Activated CD4-positive, alpha-beta memory T cell treated with anti-CD3 and anti-CD28 coated beads for 36 hours (primary cell): ENCODE measurements at regions not wholly inside any gene's neighbourhood (a gene's known extent, or its start where the extent isn't known, plus 50 kb on each side); places are given as distances from the start of the nearest gene placed in this dataset.
"Not testable (repeated sequence)": the region's sequence is repeated elsewhere in the genome, so short reads cannot be mapped to it uniquely, and the experiment has no call there.

Source experiments
- CTCF ChIA-PET: fragments of 350-600 bp; sonication (Branson Sonifier 250); formaldehyde crosslinking; loops from one replicate; lab custom pipeline; 2021; ENCODE audit warnings: antibody characterized with exemption, inconsistent platforms; lab: Charles Lee
- POLR2A ChIA-PET: fragments of 350-600 bp; sonication (Branson Sonifier 250); formaldehyde crosslinking; loops from one replicate; lab custom pipeline; 2021; ENCODE audit warnings: antibody characterized with exemption; lab: Charles Lee
- DNase-seq: peaks from one replicate; pipeline ENCODE4 v3.0.0-alpha.2; 2020
- H3K27ac Mint-ChIP-seq: one replicate; pipeline ENCODE4 v1.8.0; 2021; ENCODE audit warnings: mixed read lengths
- H3K27me3 Mint-ChIP-seq: one replicate; pipeline ENCODE4 v1.8.0; 2021; ENCODE audit warnings: mixed read lengths
- H3K36me3 Mint-ChIP-seq: one replicate; pipeline ENCODE4 v1.8.0; 2021; ENCODE audit warnings: mixed read lengths
- H3K4me1 Mint-ChIP-seq: one replicate; pipeline ENCODE4 v1.8.0; 2021; ENCODE audit warnings: low read depth, mixed read lengths
- H3K4me3 Mint-ChIP-seq: one replicate; pipeline ENCODE4 v1.8.0; 2021; ENCODE audit warnings: mild to moderate bottlenecking, mixed read lengths
- H3K9me3 Mint-ChIP-seq: one replicate; pipeline ENCODE4 v1.8.0; 2021; ENCODE audit warnings: mixed read lengths
- intact Hi-C: fragments of 100-400 bp; cut with micrococcal nuclease; formaldehyde crosslinking; loops from one replicate; pipeline ENCODE4 v1.15.1; 2023

DNA sequence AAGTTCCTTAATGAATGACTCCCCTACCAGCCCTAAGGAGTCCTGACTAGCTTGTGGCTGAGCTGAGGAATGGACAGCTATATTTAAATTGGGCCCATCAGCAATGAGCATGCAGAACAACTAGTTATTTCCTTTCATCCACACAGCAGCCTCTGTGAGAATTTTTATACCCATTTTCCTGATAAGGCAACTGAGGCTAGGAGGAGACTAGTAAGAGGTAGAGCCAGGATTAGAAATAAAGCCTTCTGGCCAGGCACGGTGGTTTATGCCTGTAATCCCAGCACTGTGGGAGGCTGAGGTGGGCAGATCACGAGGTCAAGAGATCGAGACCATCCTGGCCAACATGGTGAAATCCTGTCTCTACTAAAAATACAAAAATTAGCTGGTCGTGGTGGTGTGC is 55.9 kb upstream of the CYRIA start:
- H3K36me3 Mint-ChIP-seq, intact Hi-C loops, H3K27me3 Mint-ChIP-seq, H3K9me3 Mint-ChIP-seq, POLR2A ChIA-PET, CTCF ChIA-PET, DNase-seq, H3K4me1 Mint-ChIP-seq, H3K27ac Mint-ChIP-seq, H3K4me3 Mint-ChIP-seq: not testable (repeated sequence)

GRCh38 chr2:16720737-16721136 is 55.1 kb upstream of the CYRIA start:
- H3K4me3 Mint-ChIP-seq, H3K9me3 Mint-ChIP-seq, H3K4me1 Mint-ChIP-seq, CTCF ChIA-PET, DNase-seq, H3K36me3 Mint-ChIP-seq, H3K27ac Mint-ChIP-seq, POLR2A ChIA-PET, intact Hi-C loops: not testable (repeated sequence)
- H3K27me3 Mint-ChIP-seq, result peaks cover 10% of the 10 kb centered on the region

- intact Hi-C loops, result no loop called here
- Mint-ChIP-seq H3K4me1 (no peaks in the 10 kb centered on the region), H3K4me3 (no peak overlapping the region), H3K36me3 (no peaks in the 10 kb centered on the region), H3K9me3 (no peaks in the 10 kb centered on the region), H3K27me3 (peaks cover 8% of the 10 kb centered on the region), H3K27ac (no peak overlapping the region)
- CTCF ChIA-PET, result no interaction called here
- POLR2A ChIA-PET, result no interaction called here
- no peak for DNase-seq
Measured at GRCh38 chr2:16719485-16719808, 53.8 kb upstream of the CYRIA start.

GRCh38 chr2:16718576-16719484 is 53.2 kb upstream of the CYRIA start:
- no peak for DNase-seq
- H3K4me3 Mint-ChIP-seq, result no peak overlapping the region
- intact Hi-C loops, result no loop called here
- peaks cover 6% of the 10 kb centered on the region for H3K27me3 Mint-ChIP-seq
- CTCF ChIA-PET, result no interaction called here
- POLR2A ChIA-PET, result no interaction called here
- H3K9me3 Mint-ChIP-seq, result no peaks in the 10 kb centered on the region
- no peaks in the 10 kb centered on the region for H3K36me3 Mint-ChIP-seq
- no peaks in the 10 kb centered on the region for H3K4me1 Mint-ChIP-seq
- H3K27ac Mint-ChIP-seq, result no peak overlapping the region

DNA sequence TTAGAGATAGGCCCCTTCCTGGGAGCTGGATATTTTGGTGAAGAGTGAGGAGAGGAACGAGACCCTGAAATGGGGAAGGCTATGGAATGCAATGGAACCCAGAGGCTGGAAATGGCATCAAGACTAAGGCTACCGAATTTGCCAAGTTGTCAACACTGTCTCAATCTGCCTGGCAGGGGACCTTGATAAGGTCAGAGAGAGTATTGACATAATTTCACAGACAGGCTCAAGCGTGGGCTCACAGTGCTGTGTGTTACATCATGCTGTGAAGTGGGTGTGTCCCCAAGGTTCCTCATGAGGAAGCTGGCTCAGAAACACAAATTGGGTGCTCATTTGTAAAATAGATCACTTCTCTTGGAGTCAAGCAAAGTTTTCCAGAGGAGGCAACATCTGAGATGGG is 51.8 kb upstream of the CYRIA start:
- peaks cover 6% of the 10 kb centered on the region for H3K27me3 Mint-ChIP-seq

DNA sequence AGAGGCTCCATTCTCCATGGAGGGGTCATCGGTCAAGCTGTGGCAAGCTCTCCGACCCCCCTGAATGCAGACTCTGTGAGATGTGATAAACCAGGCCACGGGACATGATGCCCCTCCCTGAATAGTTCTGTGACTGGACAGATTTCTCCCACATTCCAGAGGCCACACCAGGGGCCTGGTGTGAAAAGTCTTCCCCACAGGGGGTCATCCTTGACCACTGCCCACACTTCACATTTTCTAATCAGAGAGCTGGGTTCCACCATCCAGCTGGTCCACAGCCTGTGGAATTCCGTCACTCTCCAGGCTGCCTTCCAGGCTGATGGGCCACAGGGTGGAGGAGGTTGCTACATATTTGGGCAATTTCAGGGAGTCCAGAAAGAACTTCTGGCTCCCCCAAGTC is 51.3 kb upstream of the CYRIA start:
- H3K36me3 Mint-ChIP-seq, result no peaks in the 10 kb centered on the region
- peaks cover 5% of the 10 kb centered on the region for H3K27me3 Mint-ChIP-seq
- H3K4me1 Mint-ChIP-seq, result no peaks in the 10 kb centered on the region
- H3K4me3 Mint-ChIP-seq, result no peak overlapping the region
- DNase-seq, result no peak
- intact Hi-C loops, result no loop called here
- ChIA-PET CTCF (no interaction called here), POLR2A (no interaction called here)
- H3K27ac Mint-ChIP-seq, result no peak overlapping the region
- H3K9me3 Mint-ChIP-seq, result no peaks in the 10 kb centered on the region

More for the DNA sequence above, 51.8 kb upstream of the CYRIA start:
- Mint-ChIP-seq H3K4me1 (no peaks in the 10 kb centered on the region), H3K36me3 (no peaks in the 10 kb centered on the region), H3K4me3 (no peak overlapping the region), H3K27ac (no peak overlapping the region), H3K9me3 (no peaks in the 10 kb centered on the region)
- intact Hi-C loops, result no loop called here
- CTCF ChIA-PET, result interaction anchor here (0.6 kb wide), 1 partner anchor 108 kb away, joined by 3 read pairs; no protein-coding TSS in a partner anchor
- POLR2A ChIA-PET, result no interaction called here
- no peak for DNase-seq

GRCh38 chr2:16716024-16716423 is 50.4 kb upstream of the CYRIA start:
- ChIA-PET CTCF (no interaction called here), POLR2A (no interaction called here)
- DNase-seq, result no peak
- Mint-ChIP-seq H3K27ac (no peak overlapping the region), H3K27me3 (peaks cover 5% of the 10 kb centered on the region), H3K9me3 (no peaks in the 10 kb centered on the region), H3K4me1 (no peaks in the 10 kb centered on the region), H3K4me3 (no peak overlapping the region), H3K36me3 (no peaks in the 10 kb centered on the region)
- intact Hi-C loops, result no loop called here
